ENCODE measurements at regions not wholly inside any gene's neighbourhood (a gene's known extent, or its start where the extent isn't known, plus 50 kb on each side); places are given as distances from the start of the nearest gene placed in this dataset.

DNA sequence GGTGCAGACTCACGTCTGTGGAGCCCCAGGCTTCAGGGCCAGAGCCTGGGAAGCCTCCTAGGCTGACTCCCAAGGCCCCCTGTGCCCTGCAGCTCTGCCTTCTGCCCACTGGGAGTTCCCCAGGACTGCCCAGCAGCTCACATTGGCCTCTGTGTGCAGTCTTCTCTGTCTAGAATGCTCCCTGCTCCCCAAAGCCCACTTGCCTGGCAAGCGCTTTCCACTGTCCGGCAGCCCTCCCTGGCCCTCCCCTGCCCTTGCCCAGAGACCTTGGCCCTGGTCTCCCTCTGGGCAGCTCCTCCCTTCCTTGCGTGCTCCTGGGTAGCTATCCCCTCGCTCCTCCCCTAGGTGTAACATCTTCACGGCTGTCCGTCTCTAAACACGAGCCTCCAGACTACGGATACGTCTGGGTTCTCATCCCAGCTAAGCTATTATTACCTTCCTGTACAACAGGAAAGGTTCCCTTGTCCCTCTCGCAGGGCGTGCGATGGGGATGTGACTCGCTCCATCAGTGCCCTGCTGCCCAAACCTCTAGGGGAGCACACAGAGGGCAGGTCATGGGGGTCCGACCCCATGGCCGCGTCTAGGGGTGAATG lies 325.5 kb upstream of the RTL1 start:
- no peak for DNase-seq (ENCODE audit: low read depth in 2 of 2)

DNA sequence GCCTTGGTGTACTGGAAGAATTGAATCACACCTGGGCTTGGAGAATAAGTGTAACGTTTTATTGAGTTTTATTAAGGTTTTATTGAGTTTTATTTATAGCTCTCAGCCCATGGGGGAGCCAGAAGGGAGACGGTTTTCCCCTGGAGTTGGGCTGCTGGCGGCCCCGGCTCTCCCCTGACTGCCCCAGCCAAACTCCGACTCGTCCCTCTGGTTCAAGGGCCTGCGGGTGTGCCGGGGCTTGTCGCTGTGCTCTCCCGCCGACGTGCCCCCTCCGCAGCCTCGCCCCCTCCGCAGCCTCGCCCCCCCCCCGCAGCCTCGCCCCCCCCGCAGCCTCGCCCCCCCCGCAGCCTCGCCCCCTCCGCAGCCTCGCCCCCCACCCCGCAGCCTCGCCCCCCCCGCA lies 326.1 kb upstream of the RTL1 start:
- DNase-seq (ENCODE audit: low read depth in 2 of 2), result no peak

DNA sequence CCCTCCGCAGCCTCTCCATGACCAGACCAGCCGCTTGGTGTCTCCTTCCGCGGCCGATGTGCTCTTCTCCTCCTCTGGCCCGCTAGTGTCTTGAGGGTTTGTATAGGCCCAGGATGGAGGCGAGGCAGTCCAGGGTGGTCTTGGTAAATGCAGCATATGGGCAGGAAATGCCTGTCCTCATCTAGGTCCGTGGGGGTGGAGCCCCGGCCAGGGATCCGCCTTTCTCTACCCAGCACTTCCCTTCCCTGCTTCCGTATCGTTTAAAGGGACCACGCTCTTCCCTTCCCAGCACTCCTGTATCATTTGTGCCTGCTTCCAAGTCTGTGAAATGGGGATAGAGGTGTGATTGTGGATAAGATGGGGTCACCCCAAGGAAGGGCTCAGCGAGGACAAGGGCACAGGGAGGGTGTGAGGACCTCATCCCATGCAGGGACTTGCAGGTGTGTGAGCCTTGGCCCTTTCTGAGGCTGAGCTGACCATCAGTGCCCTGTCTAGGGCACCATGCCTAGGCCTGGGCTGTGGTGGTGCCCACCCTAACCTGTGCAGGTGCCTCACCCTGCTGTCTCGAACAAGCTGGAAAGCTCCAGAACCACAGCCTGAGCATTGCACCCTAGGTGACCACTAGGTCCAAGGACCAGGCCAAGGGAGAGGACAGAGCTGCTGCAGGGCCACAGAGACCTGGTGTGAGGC lies 326.8 kb upstream of the RTL1 start:
- no peak for DNase-seq (ENCODE audit: low read depth in 2 of 2)

DNA sequence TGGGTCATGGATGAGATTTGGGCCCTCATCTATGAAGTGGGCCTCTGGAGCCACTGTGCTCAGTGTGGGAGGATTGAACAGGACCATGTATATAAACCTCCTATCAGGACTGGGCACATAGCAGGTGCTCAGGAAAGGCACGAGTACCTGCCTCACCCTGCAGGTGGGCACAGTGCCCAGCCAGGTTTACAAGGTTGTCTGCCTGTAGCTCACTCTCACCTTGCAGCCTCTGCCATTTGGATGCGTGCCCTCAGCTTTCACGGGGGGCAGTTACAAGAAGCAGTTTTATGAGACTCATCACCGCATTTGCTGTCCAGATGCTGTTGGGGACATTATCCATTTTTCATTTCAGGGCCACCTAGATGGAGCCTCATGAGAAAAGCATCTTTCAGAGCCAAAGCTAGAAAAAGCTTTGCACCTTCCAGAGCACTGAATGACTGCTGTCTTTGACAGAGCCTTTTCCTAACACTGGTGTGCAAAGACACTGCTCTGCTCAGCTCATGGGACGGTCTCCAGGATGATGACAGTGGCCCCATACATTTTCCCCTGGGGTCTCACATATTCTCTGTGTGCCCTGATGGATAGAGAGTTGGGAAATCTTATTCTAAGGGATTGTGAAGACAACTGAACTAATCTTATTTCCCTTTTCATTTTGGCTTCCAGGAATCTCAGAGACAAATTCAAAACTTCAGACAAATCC lies 327.5 kb upstream of the RTL1 start:
- no peak for DNase-seq (ENCODE audit: low read depth in 2 of 2)

DNA sequence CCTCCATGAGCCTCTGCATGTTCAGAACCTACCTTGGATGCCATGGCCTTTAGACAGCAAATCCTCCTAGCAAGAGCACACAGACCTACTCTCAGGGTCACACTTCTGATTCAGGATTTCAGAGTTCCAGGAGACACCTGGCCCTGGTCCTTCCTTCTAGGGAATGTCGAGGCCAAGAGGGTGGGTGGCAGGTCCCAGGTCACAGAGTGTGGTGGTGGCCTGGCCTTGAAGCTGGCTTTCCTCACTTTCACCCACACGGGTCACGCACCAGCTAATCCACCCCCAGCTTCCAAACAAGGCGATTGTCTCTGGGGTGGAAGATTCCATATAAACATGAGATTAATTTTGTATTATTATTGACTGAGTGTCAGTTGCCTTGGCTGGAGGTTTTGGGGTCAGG lies 328.3 kb upstream of the RTL1 start:
- DNase-seq (ENCODE audit: low read depth in 2 of 2), result no peak

DNA sequence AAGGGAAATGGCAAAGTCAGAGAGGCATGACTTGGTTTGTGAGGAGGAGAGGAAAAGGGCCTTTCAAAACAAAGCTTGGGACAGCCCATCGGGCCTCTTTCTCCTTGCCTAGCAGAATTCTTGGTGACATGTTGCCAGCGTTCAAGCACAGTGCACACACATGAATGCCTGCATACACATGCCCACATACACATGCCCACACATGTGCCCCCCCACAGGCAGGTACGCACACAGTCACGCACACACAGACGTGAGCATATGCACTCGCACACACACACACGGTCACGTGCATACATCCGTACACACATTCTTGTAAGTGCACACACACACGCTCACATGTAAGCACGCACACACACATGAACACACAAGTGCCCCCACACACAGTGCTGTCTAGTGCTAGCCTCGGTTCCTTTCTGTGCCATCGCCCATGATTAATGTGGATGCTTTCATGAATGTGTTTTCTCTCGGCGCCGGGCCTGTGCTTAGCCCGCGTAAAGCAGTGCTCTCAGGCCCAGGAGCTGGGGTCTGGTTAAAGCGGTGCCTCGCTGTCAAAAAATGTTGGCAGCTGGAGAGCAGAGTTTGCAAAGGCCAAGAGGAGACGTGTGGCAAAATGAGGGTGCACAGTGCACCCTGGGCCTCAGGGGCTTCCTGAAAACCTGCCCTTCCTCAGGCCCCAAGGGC lies 328.8 kb upstream of the DIO3 start:
- DNase-seq (ENCODE audit: low read depth in 2 of 2), result no peak

DNA sequence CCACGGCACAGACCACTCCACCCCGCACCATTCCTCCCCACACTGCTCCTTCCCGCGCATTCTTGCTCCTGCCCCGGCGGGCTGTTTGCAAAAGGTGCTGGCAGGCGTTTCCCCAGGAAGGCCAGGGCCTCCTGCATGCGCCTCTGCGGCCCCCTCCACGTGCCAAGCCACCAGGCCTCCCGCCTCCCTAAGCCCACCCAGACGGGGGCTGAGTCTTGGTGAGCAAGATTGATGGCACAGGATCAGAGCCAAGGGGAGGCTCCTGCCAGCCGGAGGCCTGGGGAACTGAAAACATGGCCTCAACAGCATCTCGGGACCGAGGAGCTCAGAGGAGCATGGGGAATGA lies 328.3 kb upstream of the DIO3 start:
- DNase-seq (ENCODE audit: low read depth in 2 of 2), result no peak

DNA sequence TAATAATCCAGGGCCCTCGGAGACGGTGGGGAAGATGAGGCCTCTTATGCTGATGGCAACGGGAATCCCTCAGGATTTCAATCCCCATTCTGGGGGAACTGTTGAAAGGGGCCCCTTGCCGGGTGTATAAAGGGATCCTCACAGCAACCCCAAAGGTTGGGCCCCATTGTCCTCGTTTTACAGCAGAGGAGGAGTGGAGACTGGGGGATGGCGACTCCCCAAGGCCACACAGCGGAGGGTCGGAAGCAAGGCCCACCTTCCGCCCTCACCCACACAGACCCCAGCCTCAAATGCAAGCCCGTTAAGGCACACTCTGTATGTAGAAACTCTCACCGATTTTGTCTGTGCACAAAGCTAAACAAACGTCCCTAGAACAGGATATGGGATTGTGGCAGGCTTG lies 327.9 kb upstream of the DIO3 start:
- DNase-seq (ENCODE audit: low read depth in 2 of 2), result no peak

DNA sequence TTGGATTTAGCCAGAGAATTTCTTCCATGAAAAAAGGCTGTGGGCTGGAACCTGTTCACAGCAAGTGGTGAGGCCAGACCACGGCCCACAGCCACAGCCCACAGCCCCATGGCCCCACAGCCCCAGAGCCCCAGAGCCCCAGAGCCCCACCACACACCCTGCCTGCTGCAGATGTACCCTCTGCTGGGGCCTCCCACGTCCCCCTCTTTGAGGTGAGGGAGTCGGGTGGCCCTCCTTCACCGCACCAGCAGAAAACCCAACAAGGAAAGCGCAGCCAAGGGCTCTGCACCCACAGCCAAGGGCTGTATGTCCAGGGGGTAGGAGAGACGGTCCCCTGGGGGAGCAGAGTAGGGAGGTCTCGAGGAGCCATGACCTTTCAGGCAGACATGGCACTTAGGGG lies 327.5 kb upstream of the DIO3 start:
- DNase-seq (ENCODE audit: low read depth in 2 of 2), result no peak

DNA sequence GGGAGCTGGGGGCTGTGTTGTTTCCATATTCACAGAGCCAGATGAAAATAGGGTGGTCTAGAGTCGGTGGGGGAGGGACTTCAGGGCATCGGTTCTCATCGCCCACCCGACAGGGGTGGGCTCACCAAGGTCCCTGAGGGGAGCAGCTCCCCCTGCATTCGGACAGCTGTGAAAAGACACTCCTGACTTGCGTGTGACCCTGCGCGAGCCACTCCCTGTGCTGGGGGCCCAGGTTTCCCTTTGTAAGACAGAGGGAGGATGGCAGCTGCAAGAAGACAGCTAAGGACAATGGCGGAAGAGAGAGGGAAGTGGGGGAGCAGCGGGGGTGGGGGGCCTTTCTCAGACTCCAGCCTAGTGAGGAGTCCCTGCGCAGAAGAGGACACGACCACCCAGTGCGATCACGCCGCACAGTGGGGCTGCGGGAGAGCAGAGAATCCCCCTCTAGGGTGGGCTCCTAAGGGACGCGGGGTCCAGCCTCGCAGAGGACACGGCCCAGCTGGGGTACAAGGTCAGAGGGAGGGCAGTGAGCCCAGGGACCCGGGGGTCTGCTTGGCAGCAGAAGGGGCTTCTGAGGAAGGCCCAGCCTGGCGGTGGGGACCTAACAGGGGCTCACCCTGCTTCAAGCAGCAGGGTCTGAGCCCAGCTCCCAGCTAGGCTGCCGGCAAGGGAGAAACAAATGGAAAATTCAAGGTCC lies 326.9 kb upstream of the DIO3 start:
- no peak for DNase-seq (ENCODE audit: low read depth in 2 of 2)

DNA sequence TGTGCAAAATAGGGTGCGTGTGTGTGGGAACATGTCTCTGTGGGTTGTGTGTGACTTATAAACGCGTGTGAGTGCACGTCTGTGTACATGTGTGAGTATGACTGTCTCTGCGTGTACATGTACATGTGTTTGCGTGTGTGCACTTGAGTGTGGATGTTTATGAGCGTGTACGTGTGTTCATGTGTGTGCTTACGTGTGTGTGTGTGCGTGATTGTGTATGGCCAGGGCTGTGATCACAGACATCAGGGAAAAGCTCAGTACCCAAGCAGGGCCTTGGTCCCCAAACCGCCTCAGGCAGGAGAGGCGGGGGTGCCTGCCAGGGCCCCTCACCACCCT lies 326.3 kb upstream of the DIO3 start:
- no peak for DNase-seq (ENCODE audit: low read depth in 2 of 2)

DNA sequence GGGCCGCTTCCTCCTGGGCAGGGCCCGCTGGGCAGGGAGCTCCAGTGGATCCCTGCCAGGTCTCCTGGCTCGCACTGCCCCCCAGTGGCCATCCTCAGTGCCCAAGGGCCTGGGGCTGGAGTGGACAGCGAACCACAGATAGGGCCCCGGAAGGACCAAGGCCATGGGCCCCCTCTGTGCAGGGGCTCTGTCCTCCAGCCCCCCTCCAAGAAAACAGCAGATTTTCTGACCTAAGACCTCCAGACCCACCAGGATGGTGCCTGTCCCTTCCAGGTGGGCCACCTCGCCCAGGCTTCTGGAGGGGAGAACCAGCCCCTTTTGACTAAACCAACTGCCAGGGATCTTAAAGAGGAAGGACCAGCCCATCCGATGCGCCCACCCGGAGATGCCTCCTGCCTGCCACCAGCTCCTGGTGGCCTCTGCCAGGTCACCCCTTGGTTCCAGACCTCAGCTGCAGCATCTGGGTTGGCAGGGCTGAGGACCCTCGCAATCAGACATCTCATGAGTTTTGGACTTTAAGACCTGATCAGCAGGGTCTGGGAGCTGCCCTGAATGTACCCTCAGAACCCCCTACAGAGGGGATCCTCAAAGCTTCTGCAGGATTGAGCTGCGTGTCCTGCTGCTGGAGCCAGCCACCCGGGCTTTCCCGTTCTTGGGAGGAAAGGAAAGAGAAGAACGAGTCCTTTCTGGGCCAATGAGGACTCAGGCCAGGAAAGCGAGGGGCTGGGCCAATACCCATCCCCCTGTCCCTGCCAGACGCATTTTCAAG lies 325.8 kb upstream of the DIO3 start:
- no peak for DNase-seq (ENCODE audit: low read depth in 2 of 2)

DNA sequence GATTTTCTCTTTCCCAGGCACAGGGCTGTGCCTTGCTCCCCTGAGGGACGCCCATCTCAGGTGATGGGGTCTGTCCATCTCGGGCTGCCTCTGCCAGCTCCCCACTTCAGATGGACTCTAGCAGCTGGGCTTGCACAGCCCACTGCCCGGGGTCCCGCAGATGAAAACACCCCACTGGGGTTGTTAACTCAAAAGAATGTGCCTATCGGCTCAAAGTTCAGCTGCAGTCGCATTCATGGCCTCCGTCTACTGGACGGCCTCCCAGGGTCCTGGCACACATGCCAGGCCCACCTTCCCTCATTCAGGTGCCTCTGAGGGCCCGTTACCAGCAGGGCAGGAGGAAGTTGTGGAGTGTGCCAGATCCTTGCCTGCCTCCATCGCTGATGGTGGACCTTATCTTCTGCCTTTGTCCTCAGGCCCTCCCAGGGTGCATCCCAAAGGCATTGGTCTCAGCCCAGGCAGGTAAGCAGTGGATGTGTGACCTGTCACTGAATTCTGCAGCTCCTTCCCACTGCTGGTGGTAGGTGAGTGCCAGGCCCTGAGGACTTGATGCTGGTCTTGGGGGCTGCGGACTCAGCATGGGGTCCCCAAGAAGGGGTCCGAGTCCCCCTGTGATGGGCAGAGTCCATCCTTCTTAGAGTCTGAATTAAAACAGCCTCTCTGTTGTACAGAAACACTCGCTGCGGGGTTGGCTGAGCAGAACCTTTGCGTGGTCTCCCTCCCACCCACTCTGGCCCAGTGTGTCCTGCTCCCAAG lies 324.6 kb upstream of the DIO3 start:
- no peak for DNase-seq (ENCODE audit: low read depth in 2 of 2)

DNA sequence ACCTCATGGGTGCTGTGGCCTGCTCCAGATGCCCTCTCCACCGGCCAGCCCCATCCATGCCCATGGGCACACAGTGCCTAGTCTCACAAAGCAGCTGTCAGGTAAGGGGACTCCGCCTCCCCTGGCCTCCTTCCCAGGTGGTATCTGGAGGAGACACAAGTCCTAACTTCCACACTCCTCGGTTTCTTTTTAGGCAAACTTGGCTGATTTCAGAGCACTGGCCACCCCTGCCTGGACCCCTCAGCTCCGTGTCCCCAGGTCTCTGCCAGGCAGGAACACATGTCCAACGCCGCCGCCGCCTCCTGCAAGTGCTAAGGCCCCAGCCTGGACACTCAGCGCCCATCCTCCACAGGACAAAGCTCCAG lies 324.1 kb upstream of the DIO3 start:
- no peak for DNase-seq (ENCODE audit: low read depth in 2 of 2)

DNA sequence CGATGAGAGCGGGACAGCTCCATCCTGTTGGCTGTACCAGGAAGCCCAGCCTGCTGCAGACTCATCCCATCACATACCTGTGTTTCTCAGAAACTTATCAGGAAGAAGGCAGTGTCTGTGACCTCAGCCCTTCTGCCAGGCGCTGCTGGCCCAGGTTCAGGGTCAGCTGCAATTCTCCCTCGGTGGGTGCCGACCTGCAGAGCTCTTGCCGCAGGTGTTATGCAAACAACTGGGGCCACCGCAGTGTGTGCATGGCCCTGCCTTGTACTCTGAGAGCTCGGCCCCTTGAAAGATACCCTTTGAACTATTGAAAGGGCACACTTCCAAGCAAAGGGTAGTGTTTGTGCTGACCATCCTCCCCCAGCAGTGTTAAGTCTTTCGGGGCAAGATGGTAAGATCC lies 322.2 kb upstream of the DIO3 start:
- no peak for DNase-seq (ENCODE audit: low read depth in 2 of 2)

DNA sequence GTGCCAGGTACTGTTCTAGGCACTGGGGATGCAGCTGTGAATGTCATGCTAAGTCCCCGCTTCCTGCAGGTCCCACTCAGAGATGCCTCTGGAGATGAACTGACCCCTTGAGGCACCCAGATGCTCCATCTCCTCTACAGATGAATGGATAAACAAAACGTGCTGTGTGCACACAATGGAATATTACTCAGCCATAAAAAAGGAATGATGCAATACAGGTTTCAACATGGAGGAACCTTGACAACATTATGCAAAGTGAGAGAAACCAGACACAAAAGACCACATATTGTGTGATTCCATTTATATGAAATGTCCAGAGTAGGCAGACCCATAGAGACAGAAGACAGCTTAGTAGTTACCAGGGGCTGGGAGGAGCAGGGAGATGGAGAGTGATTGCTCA lies 320.1 kb upstream of the DIO3 start:
- DNase-seq (ENCODE audit: low read depth in 2 of 2), result no peak

DNA sequence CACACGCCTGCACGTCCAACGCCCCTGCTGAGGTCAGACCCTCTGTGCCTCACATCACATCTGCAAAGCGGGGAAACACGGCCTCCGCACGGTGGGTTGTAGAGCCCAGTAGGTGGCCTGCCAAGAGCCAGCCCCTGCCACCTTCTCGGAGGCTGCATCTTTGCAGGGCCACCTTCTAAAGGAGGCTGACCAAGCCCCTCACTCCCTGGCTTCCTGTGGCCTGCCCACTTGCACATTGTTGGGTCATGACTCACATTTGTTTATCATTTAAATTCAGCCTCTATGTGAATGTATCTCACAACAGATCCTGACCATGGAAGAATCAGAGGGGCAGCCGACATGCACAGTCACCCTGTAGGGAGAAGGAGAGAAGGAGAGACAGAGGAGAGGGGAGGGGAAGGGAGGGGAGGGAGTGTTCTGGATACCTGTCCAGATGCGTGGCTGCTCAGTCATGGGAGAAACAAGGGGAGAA lies 319.5 kb upstream of the DIO3 start:
- no peak for DNase-seq (ENCODE audit: low read depth in 2 of 2)

DNA sequence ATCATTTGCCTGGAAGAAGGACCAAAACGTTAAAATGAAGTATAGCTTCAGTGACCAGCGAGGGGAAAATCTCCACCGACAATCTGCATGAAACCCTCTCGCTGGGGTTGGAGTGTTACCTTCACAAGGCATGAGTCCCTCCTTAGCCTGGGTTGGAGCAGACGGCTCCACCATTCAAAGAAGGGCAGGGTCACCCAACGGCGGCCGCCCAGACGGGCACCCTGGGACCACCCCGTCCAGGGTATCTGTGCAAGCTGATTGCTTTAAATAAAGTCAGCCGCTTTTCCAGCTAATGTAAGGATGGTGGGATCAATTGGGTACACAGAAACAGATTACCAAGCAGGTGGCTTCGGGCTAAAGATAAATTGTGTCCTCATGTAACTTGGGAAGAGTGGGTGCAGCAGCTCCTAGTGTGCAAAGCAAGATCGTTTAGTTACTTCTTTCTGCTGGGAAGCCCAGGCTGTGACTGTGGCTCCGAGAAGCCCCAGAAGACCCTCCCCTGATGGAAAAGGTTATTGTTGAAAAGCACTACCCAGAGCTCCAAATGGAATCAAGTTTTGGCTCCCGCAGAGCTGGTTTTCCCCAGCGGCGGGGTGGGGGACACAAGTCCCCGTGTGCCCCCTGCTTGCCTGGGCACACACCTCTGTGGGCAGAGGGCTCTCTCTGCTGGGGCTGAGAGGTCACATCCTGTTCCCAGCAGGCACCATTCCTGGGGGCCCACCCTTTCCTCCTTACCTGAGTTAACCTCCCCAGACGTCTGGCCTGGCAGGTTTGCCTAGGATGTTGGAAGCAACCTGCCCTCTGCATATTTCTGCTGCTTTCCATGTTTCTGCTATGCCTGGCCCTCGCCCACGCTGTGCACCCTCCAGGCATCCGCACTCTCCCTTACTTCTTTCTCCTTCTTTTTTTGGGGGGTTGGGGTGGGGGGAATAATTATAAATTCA lies 318.6 kb upstream of the DIO3 start:
- DNase-seq (ENCODE audit: low read depth in 2 of 2), result no peak

DNA sequence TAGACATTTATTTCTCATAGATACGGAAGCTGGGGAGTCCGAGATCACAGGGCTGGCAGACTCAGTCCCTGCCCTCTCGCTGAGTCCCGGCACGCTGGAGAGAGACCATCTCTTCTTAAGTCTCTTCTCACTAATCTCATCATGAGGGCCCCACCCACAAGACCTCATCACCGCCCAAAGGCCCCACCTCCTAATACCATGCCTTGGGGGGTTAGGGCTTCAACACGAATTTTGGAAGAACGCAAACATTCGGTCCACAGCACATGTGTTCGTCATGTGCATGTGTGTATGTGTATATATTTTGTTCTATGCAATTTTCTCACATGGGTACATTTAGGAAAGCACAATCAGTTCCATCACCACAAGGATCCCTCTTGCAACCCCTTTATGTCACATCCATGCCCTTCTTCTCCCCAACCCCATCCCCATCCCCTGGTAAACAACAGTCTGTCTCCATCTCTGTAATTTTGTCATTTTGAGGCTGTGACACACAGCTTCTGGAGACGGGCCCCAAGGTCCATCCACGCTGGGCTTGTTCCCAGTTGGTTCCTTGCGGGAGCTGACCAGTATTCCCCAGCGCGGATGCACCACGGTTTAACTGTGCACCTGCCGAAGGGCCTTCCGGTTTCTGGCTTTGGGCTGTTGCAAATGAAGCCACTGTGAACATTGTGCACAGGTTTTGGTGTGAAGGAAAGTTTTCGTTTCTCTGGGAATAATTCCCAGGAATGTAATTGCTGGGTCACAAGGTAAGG lies 317.5 kb upstream of the DIO3 start:
- DNase-seq (ENCODE audit: low read depth in 2 of 2), result no peak

All from stimulated activated CD8-positive, alpha-beta memory T cell treated with anti-CD3 and anti-CD28 coated beads, Interleukin-2, amount 100 ng/mL, for 1 hour (primary cell).